ENCODE measurements at regions not wholly inside any gene's neighbourhood (a gene's known extent, or its start where the extent isn't known, plus 50 kb on each side); places are given as distances from the start of the nearest gene placed in this dataset.

GRCh38 chr12:105745811-105746210, 392.9 kb downstream of the NUAK1 start:
- no peak for DNase-seq (ENCODE audit: low read depth in 2 of 2)

- DNase-seq (ENCODE audit: low read depth in 2 of 2) = peak in 1 of 2 experiments; percentile 42
These were observed 389.8 kb downstream of the NUAK1 start for GRCh38 chr12:105748806-105749600.

GRCh38 chr12:105750096-105750495, 388.7 kb downstream of the NUAK1 start:
- DNase-seq (ENCODE audit: low read depth in 2 of 2) = no peak

- DNase-seq (ENCODE audit: low read depth in 2 of 2) = no peak
These were observed 384.4 kb downstream of the NUAK1 start for GRCh38 chr12:105754313-105754712.

GRCh38 chr12:105756961-105757360, 381.8 kb downstream of the NUAK1 start:
- no peak for DNase-seq (ENCODE audit: low read depth in 2 of 2)

GRCh38 chr12:105759149-105759548, 379.6 kb downstream of the NUAK1 start:
- no peak for DNase-seq (ENCODE audit: low read depth in 2 of 2)

- DNase-seq (ENCODE audit: low read depth in 2 of 2) = no peak
These were observed 377.7 kb downstream of the NUAK1 start for GRCh38 chr12:105761075-105761474.

GRCh38 chr12:105764216-105764835, 374.4 kb downstream of the NUAK1 start:
- peak; percentile 86 to 91 for DNase-seq (ENCODE audit: low read depth in 2 of 2)

- no peak for DNase-seq (ENCODE audit: low read depth in 2 of 2)
These were observed 373.4 kb downstream of the NUAK1 start for GRCh38 chr12:105765053-105766014.

- DNase-seq (ENCODE audit: low read depth in 2 of 2) = no peak
These were observed 372.7 kb downstream of the NUAK1 start for GRCh38 chr12:105766029-105766428.

- no peak for DNase-seq (ENCODE audit: low read depth in 2 of 2)
These were observed 369.3 kb downstream of the NUAK1 start for GRCh38 chr12:105769486-105769885.

- no peak for DNase-seq (ENCODE audit: low read depth in 2 of 2)
These were observed 365.3 kb downstream of the NUAK1 start for GRCh38 chr12:105773471-105773870.

- no peak for DNase-seq (ENCODE audit: low read depth in 2 of 2)
These were observed 364.7 kb downstream of the NUAK1 start for GRCh38 chr12:105774037-105774436.

GRCh38 chr12:105775343-105775742, 363.4 kb downstream of the NUAK1 start:
- DNase-seq (ENCODE audit: low read depth in 2 of 2) = peak in 1 of 2 experiments; percentile 10

GRCh38 chr12:105783983-105784947, 354.5 kb downstream of the NUAK1 start:
- no peak for DNase-seq (ENCODE audit: low read depth in 2 of 2)

- DNase-seq (ENCODE audit: low read depth in 2 of 2) = no peak
These were observed 345.3 kb downstream of the NUAK1 start for GRCh38 chr12:105793421-105793820.

- no peak for DNase-seq (ENCODE audit: low read depth in 2 of 2)
These were observed 340.4 kb downstream of the NUAK1 start for GRCh38 chr12:105798256-105798845.

GRCh38 chr12:105799103-105799502, 339.7 kb downstream of the NUAK1 start:
- no peak for DNase-seq (ENCODE audit: low read depth in 2 of 2)

- no peak for DNase-seq (ENCODE audit: low read depth in 2 of 2)
These were observed 337.4 kb downstream of the NUAK1 start for GRCh38 chr12:105801351-105801750.

- no peak for DNase-seq (ENCODE audit: low read depth in 2 of 2)
These were observed 335.5 kb downstream of the NUAK1 start for GRCh38 chr12:105803292-105803691.

All from fibroblast of skin of left biceps (primary cell).